Calu3 (cell line): ENCODE measurements at regions not wholly inside any gene's neighbourhood (a gene's known extent, or its start where the extent isn't known, plus 50 kb on each side); places are given as distances from the start of the nearest gene placed in this dataset.

ENCODE experiments used
- BruUV-seq: library from RNA; stranded (reverse); fragments of 400-500 nt; replicated peaks from 2 replicates; lab custom pipeline; 2021; lab: Mats Ljungman, UMichigan
- CTCF ChIA-PET: fragments of 300-600 bp; sonication (Branson Sonifier 250); formaldehyde crosslinking; loops from one replicate; lab custom pipeline; 2022; ENCODE audit warnings: antibody characterized with exemption; lab: Charles Lee
- DNase-seq: peaks from one replicate; pipeline ENCODE4 v3.0.0; 2022
- H3K27ac Mint-ChIP-seq: one replicate; pipeline ENCODE4 v1.8.0; 2022; ENCODE audit warnings: mixed read lengths; ENCODE audit not compliant: unreplicated experiment
- H3K27me3 Mint-ChIP-seq: one replicate; pipeline ENCODE4 v1.8.0; 2022; ENCODE audit warnings: mixed read lengths; ENCODE audit not compliant: unreplicated experiment
- H3K36me3 Mint-ChIP-seq: one replicate; pipeline ENCODE4 v1.8.0; 2022; ENCODE audit warnings: mild to moderate bottlenecking, moderate library complexity, mixed read lengths; ENCODE audit not compliant: insufficient read depth, unreplicated experiment
- H3K4me1 Mint-ChIP-seq: one replicate; pipeline ENCODE4 v1.8.0; 2022; ENCODE audit warnings: mild to moderate bottlenecking, low read depth, mixed read lengths; ENCODE audit not compliant: unreplicated experiment
- H3K4me3 Mint-ChIP-seq: one replicate; pipeline ENCODE4 v1.8.0; 2022; ENCODE audit warnings: mild to moderate bottlenecking, low read depth, moderate library complexity, mixed read lengths; ENCODE audit not compliant: unreplicated experiment
- H3K9me3 Mint-ChIP-seq: one replicate; pipeline ENCODE4 v1.8.0; 2022; ENCODE audit warnings: low read depth, mixed read lengths; ENCODE audit not compliant: unreplicated experiment
- intact Hi-C: fragments of 100-400 bp; cut with micrococcal nuclease; formaldehyde crosslinking; loops from one replicate; pipeline ENCODE4 v1.10.0; 2022; ENCODE audit not compliant: unreplicated experiment
- TF ChIP-seq, protein P1 (sequence below): fragments of 200-600 bp; IDR thresholded peaks from one replicate; pipeline ENCODE4 v1.8.0; 2022; ENCODE audit warnings: antibody characterized with exemption; ENCODE audit not compliant: unreplicated experiment

DNA sequence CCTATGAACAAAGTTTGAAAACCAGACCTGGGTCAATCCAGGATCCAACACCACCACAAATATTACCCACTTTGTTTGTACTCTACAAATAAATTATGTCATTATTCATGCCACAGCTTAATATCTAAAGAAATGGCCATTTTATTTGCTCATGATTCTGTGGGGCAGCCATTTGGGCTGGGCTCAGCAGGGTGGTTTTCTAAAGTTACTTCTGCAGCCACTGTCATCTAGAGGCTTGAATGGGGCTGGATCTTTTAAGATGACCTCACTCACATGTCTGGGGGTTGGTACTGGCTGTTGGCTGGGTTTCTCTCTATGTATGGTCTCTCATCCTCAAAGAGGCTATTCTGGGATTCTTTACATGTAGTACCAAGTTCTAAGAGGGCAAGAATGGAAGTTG, 96.2 kb downstream of the VCPKMT start:
- Mint-ChIP-seq H3K9me3 (no peaks in the 10 kb centered on the region), H3K36me3 (peaks cover 10% of the 10 kb centered on the region), H3K4me3 (no peak overlapping the region), H3K27ac (no peak overlapping the region), H3K4me1 (peaks cover 37% of the 10 kb centered on the region), H3K27me3 (no peaks in the 10 kb centered on the region)
- BruUV-seq = no TSS peak
- DNase-seq = no peak
- intact Hi-C loops = no loop called here
- TF ChIP-seq, protein P1, sequence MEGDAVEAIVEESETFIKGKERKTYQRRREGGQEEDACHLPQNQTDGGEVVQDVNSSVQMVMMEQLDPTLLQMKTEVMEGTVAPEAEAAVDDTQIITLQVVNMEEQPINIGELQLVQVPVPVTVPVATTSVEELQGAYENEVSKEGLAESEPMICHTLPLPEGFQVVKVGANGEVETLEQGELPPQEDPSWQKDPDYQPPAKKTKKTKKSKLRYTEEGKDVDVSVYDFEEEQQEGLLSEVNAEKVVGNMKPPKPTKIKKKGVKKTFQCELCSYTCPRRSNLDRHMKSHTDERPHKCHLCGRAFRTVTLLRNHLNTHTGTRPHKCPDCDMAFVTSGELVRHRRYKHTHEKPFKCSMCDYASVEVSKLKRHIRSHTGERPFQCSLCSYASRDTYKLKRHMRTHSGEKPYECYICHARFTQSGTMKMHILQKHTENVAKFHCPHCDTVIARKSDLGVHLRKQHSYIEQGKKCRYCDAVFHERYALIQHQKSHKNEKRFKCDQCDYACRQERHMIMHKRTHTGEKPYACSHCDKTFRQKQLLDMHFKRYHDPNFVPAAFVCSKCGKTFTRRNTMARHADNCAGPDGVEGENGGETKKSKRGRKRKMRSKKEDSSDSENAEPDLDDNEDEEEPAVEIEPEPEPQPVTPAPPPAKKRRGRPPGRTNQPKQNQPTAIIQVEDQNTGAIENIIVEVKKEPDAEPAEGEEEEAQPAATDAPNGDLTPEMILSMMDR = no peak
- CTCF ChIA-PET = no interaction called here

DNA sequence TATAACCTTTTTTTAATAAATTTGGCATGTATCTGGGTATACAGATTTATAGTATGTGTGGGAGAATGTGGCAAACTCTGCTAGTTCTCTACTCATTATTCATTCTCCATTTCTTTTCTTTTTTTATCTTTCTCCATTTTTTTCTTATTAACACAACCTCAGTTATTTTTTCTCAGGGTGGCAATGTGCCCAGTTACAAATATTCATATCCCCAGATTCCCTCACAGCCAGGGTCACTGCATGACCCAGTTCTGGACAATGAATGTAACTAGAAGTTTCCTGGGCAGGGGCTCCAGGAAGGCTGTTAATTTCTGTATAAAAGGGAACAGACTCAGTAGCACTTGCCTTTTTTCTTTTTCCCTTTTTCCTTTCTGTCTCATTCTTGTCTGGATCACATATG, 95.6 kb downstream of the VCPKMT start:
- H3K27ac Mint-ChIP-seq = no peak overlapping the region
- H3K4me3 Mint-ChIP-seq = no peak overlapping the region
- peaks cover 3% of the 10 kb centered on the region for H3K9me3 Mint-ChIP-seq
- peaks cover 33% of the 10 kb centered on the region for H3K4me1 Mint-ChIP-seq
- BruUV-seq = no TSS peak
- CTCF ChIA-PET = no interaction called here
- intact Hi-C loops = no loop called here
- TF ChIP-seq, protein P1 = no peak
- peaks cover 10% of the 10 kb centered on the region for H3K36me3 Mint-ChIP-seq
- no peaks in the 10 kb centered on the region for H3K27me3 Mint-ChIP-seq
- DNase-seq = no peak

DNA sequence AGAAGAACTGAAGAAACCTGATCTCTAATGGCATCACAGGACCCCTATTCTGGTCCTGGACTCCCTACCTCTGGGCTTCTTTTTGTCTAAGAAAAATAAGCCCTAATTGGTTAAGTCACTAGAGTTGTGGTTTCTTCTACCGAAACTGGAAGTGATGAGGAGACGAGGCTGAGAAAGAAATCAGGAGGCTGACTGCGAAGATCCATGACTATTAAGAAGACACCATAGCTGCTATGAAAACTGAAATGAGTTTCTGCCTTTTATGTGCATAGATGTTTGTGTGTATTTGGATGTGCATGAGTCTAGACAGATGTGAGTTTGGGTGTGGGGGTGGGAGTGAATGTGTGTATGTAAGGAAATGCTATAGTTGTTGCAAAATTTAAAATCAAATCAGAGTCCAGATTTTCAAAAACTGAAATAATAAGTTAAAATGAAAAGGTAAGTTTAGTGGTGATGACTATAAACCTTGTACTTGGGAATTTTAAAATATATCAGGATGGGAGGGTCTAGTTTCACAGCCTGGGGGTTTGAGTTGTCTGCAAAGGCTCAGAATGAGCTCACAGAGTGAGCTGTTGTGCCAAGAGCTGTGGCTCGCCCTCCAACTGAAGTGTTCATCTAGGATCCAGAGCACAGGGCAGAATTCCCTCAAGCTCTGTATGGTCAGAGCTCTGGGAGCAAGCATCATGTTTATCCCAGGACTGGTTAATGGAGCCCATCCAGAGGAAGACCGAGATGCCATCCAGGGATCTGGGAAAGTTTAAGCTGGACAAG, 94.9 kb downstream of the VCPKMT start:
- no peak for DNase-seq
- intact Hi-C loops = no loop called here
- Mint-ChIP-seq H3K9me3 (peaks cover 3% of the 10 kb centered on the region), H3K4me3 (no peak overlapping the region), H3K36me3 (peaks cover 10% of the 10 kb centered on the region), H3K4me1 (peaks cover 33% of the 10 kb centered on the region), H3K27me3 (no peaks in the 10 kb centered on the region), H3K27ac (no peak overlapping the region)
- CTCF ChIA-PET = no interaction called here
- no TSS peak for BruUV-seq
- TF ChIP-seq, protein P1 = no peak

DNA sequence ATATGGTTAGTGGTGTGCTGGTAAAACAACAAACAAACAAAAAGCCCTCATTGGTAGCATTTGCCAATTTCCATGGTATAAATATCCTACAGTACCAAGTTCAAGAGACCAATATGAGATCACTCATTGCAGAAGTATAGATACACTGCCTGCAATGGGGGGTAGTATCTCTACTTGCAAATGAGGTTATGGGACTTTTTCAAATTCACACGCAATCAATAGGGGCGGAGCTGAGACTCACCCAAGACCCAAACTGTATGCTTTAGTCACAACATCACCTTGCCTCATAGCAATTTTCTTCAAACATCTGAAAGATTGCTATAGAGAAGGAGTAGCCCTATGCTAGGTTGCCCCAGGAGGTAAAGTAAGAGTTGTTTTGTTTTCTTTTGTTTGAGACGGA, 93.7 kb downstream of the VCPKMT start:
- TF ChIP-seq, protein P1 = no peak
- peaks cover 29% of the 10 kb centered on the region for H3K4me1 Mint-ChIP-seq
- H3K9me3 Mint-ChIP-seq = peaks cover 3% of the 10 kb centered on the region
- intact Hi-C loops = no loop called here
- H3K4me3 Mint-ChIP-seq = no peak overlapping the region
- H3K36me3 Mint-ChIP-seq = peaks cover 6% of the 10 kb centered on the region
- CTCF ChIA-PET = no interaction called here
- no peak for DNase-seq
- no TSS peak for BruUV-seq
- H3K27me3 Mint-ChIP-seq = no peaks in the 10 kb centered on the region
- H3K27ac Mint-ChIP-seq = no peak overlapping the region
